AG08395 (cell line): ENCODE measurements at regions not wholly inside any gene's neighbourhood (a gene's known extent, or its start where the extent isn't known, plus 50 kb on each side); places are given as distances from the start of the nearest gene placed in this dataset.
A peak's percentile ranks its signal among the peaks of the same experiment; 100 is the strongest.
"Not testable (repeated sequence)": the region's sequence is repeated elsewhere in the genome, so short reads cannot be mapped to it uniquely, and the experiment has no call there.

Experiments used
- DNase-seq: peaks from one replicate; pipeline ENCODE4 v3.0.0; 2012; ENCODE audit warnings: mixed read lengths, low spot score

GRCh38 chr1:119253366-119253765 is 112.9 kb upstream of the WARS2 start:
- DNase-seq: no peak

GRCh38 chr1:119254067-119254720 is 113.7 kb upstream of the WARS2 start:
- DNase-seq: peak; percentile 10

- DNase-seq: not testable (repeated sequence)
Measured at GRCh38 chr1:119256089-119256488, 112.5 kb upstream of the HAO2 start.

- no peak for DNase-seq
Measured at GRCh38 chr1:119260506-119260905, 108.1 kb upstream of the HAO2 start.

GRCh38 chr1:119266386-119266785 is 102.2 kb upstream of the HAO2 start:
- DNase-seq: no peak

- DNase-seq: no peak
Measured at GRCh38 chr1:119266858-119267257, 101.7 kb upstream of the HAO2 start.

GRCh38 chr1:119267288-119267687 is 101.3 kb upstream of the HAO2 start:
- not testable (repeated sequence) for DNase-seq

- DNase-seq: no peak
Measured at GRCh38 chr1:119268879-119269278, 99.7 kb upstream of the HAO2 start.

GRCh38 chr1:119275145-119276134 is 93.1 kb upstream of the HAO2 start:
- DNase-seq: peak; percentile 67

- no peak for DNase-seq
Measured at GRCh38 chr1:119276558-119276957, 92.0 kb upstream of the HAO2 start.

- peak; percentile 76 for DNase-seq
Measured at GRCh38 chr1:119279456-119280381, 88.9 kb upstream of the HAO2 start.

- peak; percentile 77 for DNase-seq
Measured at GRCh38 chr1:119285482-119285881, 83.1 kb upstream of the HAO2 start.

GRCh38 chr1:119286587-119287181 is 81.9 kb upstream of the HAO2 start:
- DNase-seq: peak; percentile 38

GRCh38 chr1:119288751-119289150 is 79.8 kb upstream of the HAO2 start:
- DNase-seq: no peak

- DNase-seq: no peak
Measured at GRCh38 chr1:119290297-119290696, 78.3 kb upstream of the HAO2 start.

GRCh38 chr1:119291611-119292206 is 76.9 kb upstream of the HAO2 start:
- DNase-seq: peak; percentile 57

- DNase-seq: no peak
Measured at GRCh38 chr1:119293797-119294196, 74.8 kb upstream of the HAO2 start.

GRCh38 chr1:119294199-119294598 is 74.4 kb upstream of the HAO2 start:
- DNase-seq: no peak

GRCh38 chr1:119294722-119295121 is 73.9 kb upstream of the HAO2 start:
- DNase-seq: no peak

GRCh38 chr1:119298687-119299303 is 69.8 kb upstream of the HAO2 start:
- DNase-seq: no peak

GRCh38 chr1:119302011-119302410 is 66.6 kb upstream of the HAO2 start:
- no peak for DNase-seq
